ENCODE measurements at regions not wholly inside any gene's neighbourhood (a gene's known extent, or its start where the extent isn't known, plus 50 kb on each side); places are given as distances from the start of the nearest gene placed in this dataset.

- TF ChIP-seq POGZ (CRISPR knock-in tag; IDR thresholded peaks at IDR 0.05) (no peak), ZNF619 (CRISPR knock-in tag; IDR thresholded peaks at IDR 0.05) (no peak), ZNF431 (CRISPR knock-in tag; IDR thresholded peaks at IDR 0.05; ENCODE audit: borderline replicate concordance, low read depth) (no peak), ZNF713 (CRISPR knock-in tag; IDR thresholded peaks at IDR 0.05) (no peak), ZFY (CRISPR knock-in tag; IDR thresholded peaks at IDR 0.05) (no peak), FOXK1 (CRISPR knock-in tag; IDR thresholded peaks at IDR 0.05; ENCODE audit: borderline replicate concordance, low read depth) (no peak), CHD4 (IDR thresholded peaks at IDR 0.05; ENCODE audit: borderline replicate concordance, low read length) (no peak), TIGD3 (CRISPR knock-in tag; IDR thresholded peaks at IDR 0.05; ENCODE audit: borderline replicate concordance) (no peak), ZNF530 (CRISPR knock-in tag; IDR thresholded peaks at IDR 0.05; ENCODE audit: low read depth) (no peak)
Observed at GRCh38 chr4:3655963-3656362, 110.2 kb upstream of the ADRA2C start (continued).

- WGBS (ENCODE audit: low lambda C conversion rate): 38% methylated on average over 8 of the region's 9 CpGs
- Histone ChIP-seq H3K36me3 (replicated peaks in 1 of 2; ENCODE audit: control insufficient read depth in 1 of 2, insufficient read depth in 2 of 2, low read length in 2 of 2) (no peaks in the 10 kb centered on the region), H4K20me1 (ENCODE audit: insufficient read depth, low read length) (0 out of 2 replicates have a peak, but pooled peaks cover 2% of the 10 kb centered on the region), H3K9ac (ENCODE audit: insufficient read depth, low read depth, low read length) (no peak overlapping the region), H3K4me2 (ENCODE audit: low read depth, low read length) (no peak overlapping the region), H2AFZ (ENCODE audit: low read length) (no peak overlapping the region), H3K79me2 (ENCODE audit: insufficient read depth, low read length) (no peaks in the 10 kb centered on the region), H3K27ac (ENCODE audit: extremely low read length, insufficient read depth, low read length) (no peak overlapping the region), H3K27me3 (ENCODE audit: control insufficient read depth in 1 of 2, insufficient read depth in 2 of 2, low read length in 2 of 2) (peaks cover 4 to 80% of the 10 kb centered on the region in 2 experiments), H3K9me3 (ENCODE audit: low read length) (no peaks in the 10 kb centered on the region), H3K4me1 (ENCODE audit: insufficient read depth, low read length) (peaks cover 15% of the 10 kb centered on the region), H3K4me3 (replicated peaks in 1 of 3; ENCODE audit: insufficient read depth in 1 of 3, low read depth in 2 of 3, low read length in 3 of 3) (no peak overlapping the region)
- no peak for FAIRE-seq
- ChIA-PET POLR2A (no interaction called here), CTCF (ENCODE audit: low intra/inter-chr PET ratio, low total read pairs) (no interaction called here)
- ATAC-seq: no peak
- no peak for DNase-seq (ENCODE audit: low spot score)
- in situ Hi-C loops (cut with HindIII; ENCODE audit: extremely low pct_ligation_motif_present, low pct_unique_long_range_greater_than_20kb) (no loop called here), intact Hi-C loops (cut with micrococcal nuclease; ENCODE audit: unreplicated experiment) (no loop called here)
- BruUV-seq (replicated peaks): no TSS peak
- TF ChIP-seq HOXD1 (CRISPR knock-in tag; IDR thresholded peaks at IDR 0.05): no peak
- TF ChIP-seq PHF8 (CRISPR knock-in tag; IDR thresholded peaks at IDR 0.05): no peak
- TF ChIP-seq RORA (CRISPR knock-in tag; IDR thresholded peaks at IDR 0.05): no peak
- TF ChIP-seq HOMEZ (CRISPR knock-in tag; IDR thresholded peaks at IDR 0.05; ENCODE audit: low read depth): no peak
- TF ChIP-seq ZNF546 (CRISPR knock-in tag; conservative IDR thresholded peaks at IDR 0.05): no peak
- no peak for TF ChIP-seq ZNF800 (CRISPR knock-in tag; IDR thresholded peaks at IDR 0.05)
- no peak for TF ChIP-seq MEF2D (CRISPR knock-in tag; IDR thresholded peaks at IDR 0.05)
Observed at GRCh38 chr4:3655485-3655884, 110.7 kb upstream of the ADRA2C start.
